Endodermal cell (in vitro differentiated cells): ENCODE measurements at regions not wholly inside any gene's neighbourhood (a gene's known extent, or its start where the extent isn't known, plus 50 kb on each side); places are given as distances from the start of the nearest gene placed in this dataset.

Experiments
- DNase-seq: peaks from one replicate; pipeline ENCODE4 v3.0.0-alpha.2; 2017
- H3K27ac ChIP-seq: 2 replicates; pipeline ENCODE4 v1.5.1; 2013; ENCODE audit warnings: mild to moderate bottlenecking, low read depth, low read length, moderate library complexity
- H3K27me3 ChIP-seq: 2 replicates; pipeline ENCODE4 v1.6.1; 2013; ENCODE audit warnings: mild to moderate bottlenecking, low read length, moderate library complexity; ENCODE audit not compliant: insufficient read depth, control insufficient read depth, poor library complexity, severe bottlenecking
- H3K36me3 ChIP-seq: 2 replicates; pipeline ENCODE4 v1.7.0; 2013; ENCODE audit warnings: mild to moderate bottlenecking, low read length, moderate library complexity; ENCODE audit not compliant: control insufficient read depth, insufficient read depth
- H3K4me1 ChIP-seq: one replicate; pipeline ENCODE4 v1.7.0; 2013; ENCODE audit warnings: low read length; ENCODE audit not compliant: control insufficient read depth, insufficient read depth
- H3K4me3 ChIP-seq: 2 replicates; pipeline ENCODE4 v1.5.1; 2013; ENCODE audit warnings: mild to moderate bottlenecking, low read length, moderate library complexity
- H3K9ac ChIP-seq: 2 replicates; pipeline ENCODE4 v1.6.1; 2013; ENCODE audit warnings: mild to moderate bottlenecking, low read length, moderate library complexity; ENCODE audit not compliant: poor library complexity, severe bottlenecking; ENCODE audit errors: extremely low read depth
- H3K9me3 ChIP-seq: 2 replicates; pipeline ENCODE4 v1.6.1; 2013; ENCODE audit warnings: mild to moderate bottlenecking, low read length, moderate library complexity; ENCODE audit not compliant: control insufficient read depth
- H3K27ac Mint-ChIP-seq: 2 replicates; pipeline ENCODE4 v1.8.0; 2020; ENCODE audit warnings: mixed read lengths
- H3K27me3 Mint-ChIP-seq: 2 replicates; pipeline ENCODE4 v1.8.0; 2021; ENCODE audit warnings: mild to moderate bottlenecking, mixed read lengths; ENCODE audit not compliant: insufficient read depth
- H3K36me3 Mint-ChIP-seq: 2 replicates; pipeline ENCODE4 v1.8.0; 2020; ENCODE audit warnings: low read depth, mixed read lengths
- H3K4me1 Mint-ChIP-seq: 2 replicates; pipeline ENCODE4 v1.8.0; 2020; ENCODE audit warnings: mixed read lengths
- H3K4me3 Mint-ChIP-seq: 2 replicates; pipeline ENCODE4 v1.8.0; 2020; ENCODE audit warnings: mild to moderate bottlenecking, moderate library complexity, mixed read lengths
- H3K9me3 Mint-ChIP-seq: 2 replicates; pipeline ENCODE4 v1.8.0; 2020; ENCODE audit warnings: mild to moderate bottlenecking, mixed read lengths
- WGBS, 2 experiments: methylation state at CpG; one replicate each; pipeline versions ENCODE4 v1.1.5 to v1.1.7; 2013; ENCODE audit warnings: missing lambda C conversion rate in 2 of 2, mixed read lengths in 1 of 2; ENCODE audit not compliant: insufficient coverage in 1 of 2, insufficient read length in 1 of 2; 5-methylcytosine and 5-hydroxymethylcytosine counted together
- TF ChIP-seq, protein P1 (sequence below): fragments of 200-600 bp; sonication (generic); conservative IDR thresholded peaks from 2 replicates; pipeline ENCODE4 v1.5.0; 2021; ENCODE audit warnings: antibody characterized with exemption, mild to moderate bottlenecking

DNA sequence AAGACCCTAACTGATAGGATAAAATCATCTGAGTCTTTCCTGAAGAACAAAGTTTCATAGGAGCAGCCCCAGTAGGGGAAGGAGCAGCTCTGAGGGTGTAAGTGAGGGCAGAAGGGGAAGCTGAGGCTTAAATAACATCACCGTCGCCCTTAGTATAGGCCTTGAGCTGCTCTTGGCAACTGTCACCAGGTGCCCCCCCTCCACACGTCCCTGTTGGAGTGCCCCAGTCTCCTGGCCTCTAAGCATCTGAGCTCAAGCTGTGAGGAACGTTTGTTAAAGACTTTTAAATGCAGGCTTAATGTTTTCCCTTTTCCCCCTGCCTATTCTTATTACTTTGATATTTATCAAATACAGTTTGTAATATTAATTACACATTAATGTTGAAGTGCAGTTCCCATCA is 170.6 kb downstream of the ZIC5 start:
- WGBS, 2 experiments: 20 to 34% methylated on average over 1 to 4 of the region's 4 CpGs
- peaks cover 9% of the 10 kb centered on the region for H3K4me1 ChIP-seq
- no peaks in the 10 kb centered on the region for H3K9me3 ChIP-seq
- H3K27ac ChIP-seq: no peak overlapping the region
- peaks cover 42% of the 10 kb centered on the region for H3K4me1 Mint-ChIP-seq
- peaks cover 2% of the 10 kb centered on the region for H3K9me3 Mint-ChIP-seq
- no peaks in the 10 kb centered on the region for H3K36me3 Mint-ChIP-seq
- H3K36me3 ChIP-seq: no peaks in the 10 kb centered on the region
- TF ChIP-seq, protein P1, sequence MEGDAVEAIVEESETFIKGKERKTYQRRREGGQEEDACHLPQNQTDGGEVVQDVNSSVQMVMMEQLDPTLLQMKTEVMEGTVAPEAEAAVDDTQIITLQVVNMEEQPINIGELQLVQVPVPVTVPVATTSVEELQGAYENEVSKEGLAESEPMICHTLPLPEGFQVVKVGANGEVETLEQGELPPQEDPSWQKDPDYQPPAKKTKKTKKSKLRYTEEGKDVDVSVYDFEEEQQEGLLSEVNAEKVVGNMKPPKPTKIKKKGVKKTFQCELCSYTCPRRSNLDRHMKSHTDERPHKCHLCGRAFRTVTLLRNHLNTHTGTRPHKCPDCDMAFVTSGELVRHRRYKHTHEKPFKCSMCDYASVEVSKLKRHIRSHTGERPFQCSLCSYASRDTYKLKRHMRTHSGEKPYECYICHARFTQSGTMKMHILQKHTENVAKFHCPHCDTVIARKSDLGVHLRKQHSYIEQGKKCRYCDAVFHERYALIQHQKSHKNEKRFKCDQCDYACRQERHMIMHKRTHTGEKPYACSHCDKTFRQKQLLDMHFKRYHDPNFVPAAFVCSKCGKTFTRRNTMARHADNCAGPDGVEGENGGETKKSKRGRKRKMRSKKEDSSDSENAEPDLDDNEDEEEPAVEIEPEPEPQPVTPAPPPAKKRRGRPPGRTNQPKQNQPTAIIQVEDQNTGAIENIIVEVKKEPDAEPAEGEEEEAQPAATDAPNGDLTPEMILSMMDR: peak; percentile 23
- H3K9ac ChIP-seq: no peak overlapping the region
- no peak overlapping the region for H3K4me3 ChIP-seq
- no peak overlapping the region for H3K27ac Mint-ChIP-seq
- no peaks in the 10 kb centered on the region for H3K27me3 ChIP-seq
- DNase-seq: peak; percentile 65
- H3K27me3 Mint-ChIP-seq: peaks cover 6% of the 10 kb centered on the region
- no peak overlapping the region for H3K4me3 Mint-ChIP-seq

DNA sequence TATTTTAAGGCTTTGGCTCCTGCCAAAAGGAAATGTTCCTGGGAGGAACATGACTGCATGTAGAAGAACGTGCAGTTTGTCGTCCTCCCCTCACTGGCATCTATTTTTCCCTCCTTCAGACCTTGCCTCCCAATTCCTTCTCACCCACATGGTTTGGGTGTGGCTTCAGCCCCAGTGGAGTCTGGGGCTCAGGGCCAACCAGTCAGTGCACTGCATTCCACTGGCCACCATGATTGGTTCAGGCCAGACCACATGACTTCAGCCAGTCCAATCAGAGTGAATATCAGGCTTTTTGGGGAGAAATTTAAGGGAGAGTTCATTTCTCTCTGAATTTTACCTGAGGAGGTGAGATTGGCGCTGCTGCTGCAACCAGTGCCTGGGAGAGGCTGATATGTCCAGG is 171.6 kb downstream of the ZIC5 start:
- H3K4me1 ChIP-seq: peaks cover 9% of the 10 kb centered on the region
- WGBS, 2 experiments: 96 to 99% methylated on average over 3 of the region's 3 CpGs
- Mint-ChIP-seq H3K9me3 (peaks cover 2% of the 10 kb centered on the region), H3K4me3 (no peak overlapping the region), H3K4me1 (peaks cover 35% of the 10 kb centered on the region), H3K36me3 (no peaks in the 10 kb centered on the region), H3K27me3 (peaks cover 6% of the 10 kb centered on the region), H3K27ac (no peak overlapping the region)
- no peak overlapping the region for H3K27ac ChIP-seq
- no peaks in the 10 kb centered on the region for H3K36me3 ChIP-seq
- H3K9ac ChIP-seq: no peak overlapping the region
- no peaks in the 10 kb centered on the region for H3K27me3 ChIP-seq
- no peak for DNase-seq
- no peaks in the 10 kb centered on the region for H3K9me3 ChIP-seq
- H3K4me3 ChIP-seq: no peak overlapping the region
- TF ChIP-seq, protein P1: no peak

DNA sequence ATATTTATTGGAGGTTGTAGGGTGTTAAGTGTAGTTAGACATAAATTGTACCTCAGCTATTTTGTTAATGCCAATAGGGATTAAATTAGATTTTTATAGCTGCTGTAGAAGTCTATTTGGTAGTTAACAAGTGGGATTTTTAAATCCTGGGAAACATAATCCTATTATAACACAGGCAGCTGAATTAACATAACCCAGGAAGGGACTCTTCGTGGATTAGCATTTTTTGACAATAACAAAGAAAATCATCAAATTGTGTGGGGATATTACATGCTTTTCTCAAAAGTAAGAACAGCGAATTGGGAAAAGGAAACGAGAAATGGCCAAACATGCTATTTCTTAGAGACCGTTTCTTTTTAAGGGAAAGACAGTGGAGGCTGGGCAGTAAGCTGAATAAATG is 172.8 kb downstream of the ZIC5 start:
- no peak overlapping the region for H3K9ac ChIP-seq
- Mint-ChIP-seq H3K36me3 (no peaks in the 10 kb centered on the region), H3K4me3 (no peak overlapping the region), H3K9me3 (peaks cover 2% of the 10 kb centered on the region), H3K27ac (no peak overlapping the region), H3K27me3 (peaks cover 3% of the 10 kb centered on the region), H3K4me1 (peaks cover 25% of the 10 kb centered on the region)
- H3K9me3 ChIP-seq: no peaks in the 10 kb centered on the region
- H3K4me1 ChIP-seq: peaks cover 9% of the 10 kb centered on the region
- TF ChIP-seq, protein P1: no peak
- WGBS, 2 experiments: 73 to 82% methylated on average over 4 of the region's 4 CpGs
- DNase-seq: no peak
- H3K27me3 ChIP-seq: no peaks in the 10 kb centered on the region
- H3K36me3 ChIP-seq: no peaks in the 10 kb centered on the region
- H3K27ac ChIP-seq: no peak overlapping the region
- H3K4me3 ChIP-seq: no peak overlapping the region
